Right lobe of liver (tissue), 4 donors: ENCODE measurements at regions not wholly inside any gene's neighbourhood (a gene's known extent, or its start where the extent isn't known, plus 50 kb on each side); places are given as distances from the start of the nearest gene placed in this dataset.

ENCODE experiments used
- CTCF ChIP-seq, 4 donors: fragments of 200-600 bp in 3 of 4; fragments of 450-650 bp in 1 of 4; IDR thresholded peaks; one replicate each; pipeline versions ENCODE4 v1.5.1 to v1.8.0; 2016 to 2022; ENCODE audit warnings: antibody characterized with exemption in 4 of 4, mild to moderate bottlenecking in 2 of 4
- POLR2A ChIP-seq: fragments of 450-650 bp; IDR thresholded peaks from one replicate; pipeline ENCODE4 v1.6.1; 2017; ENCODE audit warnings: antibody characterized with exemption, mild to moderate bottlenecking
- donor health status: DM: no; HTN: no; CAD: no.
- donor health status: DM: no; HTN: no; CAD: no.
- donor health status: DM: no; HTN: yes; CAD: no.

- TF ChIP-seq CTCF (IDR thresholded peaks at IDR 0.05) (no peak), POLR2A (no peak)
Measured at GRCh38 chr12:20120403-20120725, 248.0 kb upstream of the PDE3A start.
